HL-60 (cell line): ENCODE measurements at regions not wholly inside any gene's neighbourhood (a gene's known extent, or its start where the extent isn't known, plus 50 kb on each side); places are given as distances from the start of the nearest gene placed in this dataset.

Source experiments
- DNase-seq, 2 experiments: peaks; one replicate each; pipeline ENCODE4 v3.0.0-alpha.2; 2010 to 2020; ENCODE audit warnings: low read depth in 1 of 2, low spot score in 1 of 2
- H3K27ac ChIP-seq: fragments of 250-450 bp; sonication (Bioruptor Pico); replicated peaks from 2 replicates; pipeline ENCODE4 v1.5.1; 2020; ENCODE audit warnings: mild to moderate bottlenecking, moderate library complexity
- H3K27me3 ChIP-seq: fragments of 250-450 bp; sonication (Bioruptor Pico); 2 replicates; pipeline ENCODE4 v1.5.1; 2021; ENCODE audit warnings: mild to moderate bottlenecking, moderate library complexity; ENCODE audit not compliant: insufficient read depth, poor library complexity, severe bottlenecking
- H3K4me3 ChIP-seq: replicated peaks from 2 replicates; pipeline ENCODE4 v1.5.1; 2011; ENCODE audit warnings: mild to moderate bottlenecking, control low read depth, low read length; ENCODE audit not compliant: insufficient read depth
- GABPA ChIP-seq: IDR thresholded peaks from 2 replicates; pipeline ENCODE4 v1.6.1; 2012; ENCODE audit warnings: low read depth
- POLR2AphosphoS5 ChIP-seq: IDR thresholded peaks from 2 replicates; pipeline ENCODE4 v1.6.1; 2012; ENCODE audit warnings: low read depth
- REST ChIP-seq: IDR thresholded peaks from 2 replicates; pipeline ENCODE4 v1.6.1; 2012; ENCODE audit warnings: low read depth; ENCODE audit not compliant: insufficient replicate concordance
- SPI1 ChIP-seq: IDR thresholded peaks from 2 replicates; pipeline ENCODE4 v1.6.1; 2012; ENCODE audit warnings: low read depth, mild to moderate bottlenecking, borderline replicate concordance
- TF ChIP-seq, protein P1 (sequence below): IDR thresholded peaks from one replicate; pipeline ENCODE4 v1.5.1; 2011; ENCODE audit warnings: low read length, control low read depth, inconsistent platforms; ENCODE audit not compliant: insufficient read depth

- no peak for TF ChIP-seq SPI1
- TF ChIP-seq POLR2AphosphoS5: no peak
- TF ChIP-seq, protein P1, sequence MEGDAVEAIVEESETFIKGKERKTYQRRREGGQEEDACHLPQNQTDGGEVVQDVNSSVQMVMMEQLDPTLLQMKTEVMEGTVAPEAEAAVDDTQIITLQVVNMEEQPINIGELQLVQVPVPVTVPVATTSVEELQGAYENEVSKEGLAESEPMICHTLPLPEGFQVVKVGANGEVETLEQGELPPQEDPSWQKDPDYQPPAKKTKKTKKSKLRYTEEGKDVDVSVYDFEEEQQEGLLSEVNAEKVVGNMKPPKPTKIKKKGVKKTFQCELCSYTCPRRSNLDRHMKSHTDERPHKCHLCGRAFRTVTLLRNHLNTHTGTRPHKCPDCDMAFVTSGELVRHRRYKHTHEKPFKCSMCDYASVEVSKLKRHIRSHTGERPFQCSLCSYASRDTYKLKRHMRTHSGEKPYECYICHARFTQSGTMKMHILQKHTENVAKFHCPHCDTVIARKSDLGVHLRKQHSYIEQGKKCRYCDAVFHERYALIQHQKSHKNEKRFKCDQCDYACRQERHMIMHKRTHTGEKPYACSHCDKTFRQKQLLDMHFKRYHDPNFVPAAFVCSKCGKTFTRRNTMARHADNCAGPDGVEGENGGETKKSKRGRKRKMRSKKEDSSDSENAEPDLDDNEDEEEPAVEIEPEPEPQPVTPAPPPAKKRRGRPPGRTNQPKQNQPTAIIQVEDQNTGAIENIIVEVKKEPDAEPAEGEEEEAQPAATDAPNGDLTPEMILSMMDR: no peak
- no peak for TF ChIP-seq GABPA
- TF ChIP-seq REST: no peak
- Histone ChIP-seq H3K4me3 (no peak overlapping the region), H3K27ac (no peak overlapping the region), H3K27me3 (no peaks in the 10 kb centered on the region)
- DNase-seq: no peak
These were observed 1175.7 kb downstream of the SORCS1 start for GRCh38 chr10:105988848-105989247.

DNA sequence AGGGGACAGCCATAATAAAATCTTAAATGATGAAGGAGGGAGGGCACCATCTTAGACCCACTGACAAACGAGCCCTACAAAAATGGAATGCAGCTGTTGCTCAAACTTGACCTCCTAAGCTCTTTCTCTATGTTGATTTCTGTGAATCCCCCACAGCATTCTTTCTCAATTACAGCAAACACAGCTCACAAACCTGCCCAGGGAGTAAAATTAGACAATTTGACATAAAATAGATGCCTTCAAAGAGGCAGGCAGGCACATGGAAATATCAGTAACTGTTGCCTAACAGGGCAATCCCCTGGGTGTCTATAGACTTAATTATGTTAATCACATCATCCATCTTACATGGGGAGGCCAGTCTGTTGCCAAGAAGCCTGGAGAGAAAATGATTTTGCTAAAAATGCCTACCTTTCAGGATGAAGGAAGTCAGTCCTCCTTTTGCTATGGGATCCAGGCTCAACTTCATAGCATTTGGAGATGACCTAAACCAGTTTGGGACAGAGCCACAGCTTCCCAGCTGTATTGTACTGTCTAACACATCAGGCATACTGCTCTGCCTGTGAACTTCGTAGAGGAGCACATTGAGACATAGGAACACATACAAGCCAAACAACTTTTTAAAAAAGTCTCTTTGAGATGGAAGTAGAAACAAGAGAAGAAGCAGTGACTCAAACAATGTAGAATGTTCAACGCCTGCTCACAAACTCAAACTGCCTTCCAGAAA, 1177.4 kb downstream of the SORCS1 start:
- no peak overlapping the region for H3K4me3 ChIP-seq
- no peak overlapping the region for H3K27ac ChIP-seq
- DNase-seq: no peak
- no peak for TF ChIP-seq REST
- no peak for TF ChIP-seq POLR2AphosphoS5
- TF ChIP-seq, protein P1: no peak
- TF ChIP-seq SPI1: no peak
- TF ChIP-seq GABPA: no peak
- H3K27me3 ChIP-seq: no peaks in the 10 kb centered on the region

DNA sequence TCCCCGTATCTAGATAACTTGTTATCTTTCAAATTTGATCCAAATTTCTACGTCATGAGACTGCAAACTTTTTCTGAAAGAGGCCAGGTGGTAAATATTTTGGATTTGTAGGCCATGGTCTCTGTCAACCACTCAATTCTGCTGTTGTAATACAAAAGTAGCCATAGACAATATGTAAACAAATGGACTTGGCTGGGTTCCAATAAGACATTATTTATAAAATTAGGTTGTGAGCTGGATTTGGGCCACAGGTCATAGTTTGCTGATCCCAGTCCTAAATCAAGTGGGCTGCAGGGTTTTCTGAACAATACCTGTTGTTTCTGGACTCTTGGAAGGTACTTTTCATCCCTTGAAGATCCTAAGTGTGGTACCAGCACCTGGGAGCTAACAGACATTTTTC, 1178.0 kb downstream of the SORCS1 start:
- TF ChIP-seq REST: no peak
- TF ChIP-seq SPI1: no peak
- no peak for TF ChIP-seq GABPA
- TF ChIP-seq POLR2AphosphoS5: no peak
- TF ChIP-seq, protein P1: no peak
- Histone ChIP-seq H3K4me3 (no peak overlapping the region), H3K27ac (no peak overlapping the region), H3K27me3 (no peaks in the 10 kb centered on the region)
- DNase-seq: no peak
